DMS153 treated with DMSO at 0.1 percent for 48 hours (cell line): ENCODE measurements at regions not wholly inside any gene's neighbourhood (a gene's known extent, or its start where the extent isn't known, plus 50 kb on each side); places are given as distances from the start of the nearest gene placed in this dataset.

Experiments
- DNase-seq: peaks from one replicate; lab custom pipeline; 2025; ENCODE audit not compliant: unreplicated experiment; lab: John Stamatoyannopoulos, UW

- DNase-seq: no peak
Measured at GRCh38 chr11:130787092-130787616, 129.1 kb downstream of the SNX19 start.

GRCh38 chr11:130787973-130788570 lies 128.2 kb downstream of the SNX19 start:
- DNase-seq: no peak

- no peak for DNase-seq
Measured at GRCh38 chr11:130789056-130789640, 127.1 kb downstream of the SNX19 start.

GRCh38 chr11:130790689-130791088 lies 125.6 kb downstream of the SNX19 start:
- DNase-seq: no peak

GRCh38 chr11:130792772-130793171 lies 123.5 kb downstream of the SNX19 start:
- no peak for DNase-seq

- no peak for DNase-seq
Measured at GRCh38 chr11:130796828-130797227, 119.5 kb downstream of the SNX19 start.

GRCh38 chr11:130798280-130798679 lies 118.0 kb downstream of the SNX19 start:
- DNase-seq: no peak

GRCh38 chr11:130798801-130799200 lies 117.5 kb downstream of the SNX19 start:
- DNase-seq: no peak

GRCh38 chr11:130801333-130802122 lies 114.8 kb downstream of the SNX19 start:
- DNase-seq: no peak

- DNase-seq: no peak
Measured at GRCh38 chr11:130802567-130802966, 113.7 kb downstream of the SNX19 start.

- no peak for DNase-seq
Measured at GRCh38 chr11:130804306-130805076, 111.8 kb downstream of the SNX19 start.

- DNase-seq: no peak
Measured at GRCh38 chr11:130806746-130807145, 109.5 kb downstream of the SNX19 start.

- DNase-seq: no peak
Measured at GRCh38 chr11:130808541-130808940, 107.7 kb downstream of the SNX19 start.

- DNase-seq: no peak
Measured at GRCh38 chr11:130813196-130813595, 103.1 kb downstream of the SNX19 start.

GRCh38 chr11:130813638-130814037 lies 102.6 kb downstream of the SNX19 start:
- DNase-seq: no peak

- no peak for DNase-seq
Measured at GRCh38 chr11:130814440-130815096, 101.7 kb downstream of the SNX19 start.

GRCh38 chr11:130815097-130815802 lies 101.0 kb downstream of the SNX19 start:
- DNase-seq: no peak

- no peak for DNase-seq
Measured at GRCh38 chr11:130815956-130816355, 100.3 kb downstream of the SNX19 start.

- DNase-seq: no peak
Measured at GRCh38 chr11:130816546-130817329, 99.5 kb downstream of the SNX19 start.
